GM21786 (cell line): ENCODE measurements at regions not wholly inside any gene's neighbourhood (a gene's known extent, or its start where the extent isn't known, plus 50 kb on each side); places are given as distances from the start of the nearest gene placed in this dataset.
"Not testable (repeated sequence)": the region's sequence is repeated elsewhere in the genome, so short reads cannot be mapped to it uniquely, and the experiment has no call there.

Experiments used
- ATAC-seq: cut with Tn5 transposase; IDR thresholded peaks from one replicate; pipeline ENCODE4 v1.9.1; 2021; ENCODE audit not compliant: unreplicated experiment

DNA sequence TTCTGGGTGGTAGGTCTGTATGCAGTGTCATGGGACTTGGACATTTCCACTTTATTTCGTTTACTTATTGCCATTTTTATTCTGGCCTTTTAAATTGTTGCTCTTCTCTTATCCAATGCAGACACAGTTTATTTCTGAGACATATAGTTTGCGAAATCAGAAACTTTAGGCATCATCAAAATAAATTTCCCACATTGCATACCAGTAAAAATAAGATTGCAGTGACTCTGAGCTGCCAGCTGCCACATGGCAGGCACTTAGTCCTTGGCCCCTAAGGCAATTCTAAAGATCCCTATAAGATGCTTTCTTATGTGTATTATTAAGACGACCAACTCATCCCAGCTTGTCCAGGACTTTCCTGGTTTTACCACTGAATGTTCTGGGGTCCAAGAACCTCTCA lies 81.8 kb upstream of the ANKRD1 start:
- no peak for ATAC-seq

DNA sequence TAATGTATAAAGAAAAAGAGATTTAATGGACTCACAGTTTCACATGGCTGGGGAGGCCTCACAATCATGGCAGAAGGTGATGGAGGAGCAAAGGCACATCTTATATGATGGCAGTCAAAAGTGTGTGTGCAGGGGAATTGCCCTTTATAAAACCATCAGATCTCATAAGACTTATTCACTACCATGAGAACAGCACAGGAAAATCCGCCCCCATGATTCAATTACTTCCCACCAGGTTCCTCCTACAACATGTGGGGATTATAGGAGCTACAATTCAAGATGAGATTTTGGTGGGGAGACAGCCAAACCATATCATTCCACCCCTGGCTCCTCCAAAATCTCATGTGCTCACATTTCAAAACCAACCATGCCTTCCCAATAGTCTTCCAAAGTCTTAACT lies 82.5 kb upstream of the ANKRD1 start:
- not testable (repeated sequence) for ATAC-seq

- not testable (repeated sequence) for ATAC-seq
These were observed 84.4 kb upstream of the ANKRD1 start for GRCh38 chr10:91005276-91005675.

- ATAC-seq = no peak
These were observed 85.3 kb upstream of the ANKRD1 start for GRCh38 chr10:91006001-91006751.

DNA sequence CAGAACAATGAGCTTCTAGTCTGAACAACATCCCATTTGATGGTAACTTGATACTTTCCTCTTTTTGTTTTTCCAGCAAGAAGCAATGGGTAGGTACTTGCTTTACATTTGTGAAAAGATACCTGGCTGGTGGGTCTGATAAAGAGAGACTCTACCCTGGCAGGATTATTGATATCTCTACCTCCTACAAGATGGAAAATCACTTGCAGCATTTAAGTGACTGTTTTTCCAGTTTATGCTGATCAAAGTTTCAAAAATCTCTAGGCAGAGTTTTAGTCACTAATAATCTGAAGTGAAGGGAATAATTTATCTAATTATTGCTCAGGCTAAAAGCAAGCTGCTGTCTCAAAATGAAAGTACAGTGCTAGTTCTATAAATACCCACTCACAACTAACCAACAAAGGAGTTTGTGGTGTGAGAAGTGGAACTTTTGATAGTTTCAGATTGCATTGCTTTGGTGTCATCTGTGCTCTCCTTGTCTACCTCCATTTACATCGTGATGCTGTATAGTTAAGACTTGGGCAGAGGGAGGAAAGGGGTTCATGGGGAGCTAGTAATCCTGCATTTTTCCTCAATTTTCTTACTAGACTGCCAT lies 86.0 kb upstream of the ANKRD1 start:
- ATAC-seq = peak; percentile 90

- ATAC-seq = no peak
These were observed 86.8 kb upstream of the ANKRD1 start for GRCh38 chr10:91007655-91008054.

- ATAC-seq = no peak
These were observed 88.2 kb upstream of the ANKRD1 start for GRCh38 chr10:91009121-91009520.

GRCh38 chr10:91010952-91011351 lies 90.1 kb upstream of the ANKRD1 start:
- no peak for ATAC-seq

DNA sequence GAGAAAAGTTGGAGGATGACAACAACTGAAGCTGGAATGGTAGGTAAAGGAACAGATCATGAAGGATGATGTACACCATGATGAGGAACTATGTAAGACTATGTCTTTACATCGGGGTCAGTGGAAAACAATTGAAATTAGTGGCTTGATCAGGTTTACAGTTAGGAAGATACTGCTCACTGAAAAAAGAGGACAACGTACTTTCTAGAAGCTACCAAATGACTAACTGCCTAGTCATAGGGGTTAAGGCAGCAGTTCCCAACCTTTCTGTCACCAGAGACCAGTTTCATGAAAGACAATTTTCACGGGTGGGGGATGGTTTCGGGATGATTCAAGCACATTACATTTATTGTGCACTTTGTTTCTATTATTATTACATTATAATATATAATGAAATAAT lies 91.6 kb upstream of the ANKRD1 start:
- ATAC-seq = no peak

GRCh38 chr10:91013985-91014384 lies 93.1 kb upstream of the ANKRD1 start:
- ATAC-seq = no peak

GRCh38 chr10:91017198-91017597 lies 96.3 kb upstream of the ANKRD1 start:
- no peak for ATAC-seq

GRCh38 chr10:91021901-91022300 lies 101.0 kb upstream of the ANKRD1 start:
- ATAC-seq = no peak

GRCh38 chr10:91022390-91022789 lies 101.5 kb upstream of the ANKRD1 start:
- no peak for ATAC-seq

DNA sequence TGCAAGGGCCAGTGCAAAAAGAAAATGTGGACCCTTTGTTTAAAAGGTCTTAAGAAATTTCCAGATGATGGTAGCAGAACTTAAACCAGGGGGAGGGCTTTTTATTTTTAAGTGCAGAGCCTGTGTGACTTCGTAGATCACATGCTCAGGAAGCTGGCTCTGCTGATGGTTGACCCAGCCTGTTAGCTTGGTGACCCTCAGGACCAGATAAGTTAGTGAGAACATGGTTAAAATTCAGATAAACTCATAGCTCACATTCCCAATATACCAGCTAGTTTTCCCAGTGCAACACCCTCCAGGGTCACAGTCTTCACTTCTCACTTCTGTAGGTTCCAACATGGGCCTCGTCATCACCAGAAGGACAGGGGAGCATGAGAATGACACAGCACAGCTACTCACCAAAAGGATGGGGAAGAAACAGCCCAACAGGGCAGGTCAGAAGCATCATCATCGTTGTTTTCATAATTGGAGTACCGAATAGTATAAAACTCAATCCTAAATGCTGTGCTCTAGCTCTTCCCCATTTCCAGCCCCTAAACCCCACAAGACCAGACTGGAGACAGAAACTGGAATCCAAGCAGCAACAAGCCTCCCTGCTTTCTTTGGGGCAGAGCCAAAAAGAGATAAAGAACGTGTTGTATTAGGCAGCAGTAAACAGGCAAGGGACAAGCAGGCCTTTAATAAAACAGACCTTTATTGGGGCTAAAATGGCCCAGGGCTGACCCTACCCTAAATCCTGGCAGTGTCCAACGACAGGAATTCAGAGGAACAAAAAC lies 102.2 kb upstream of the ANKRD1 start:
- no peak for ATAC-seq

DNA sequence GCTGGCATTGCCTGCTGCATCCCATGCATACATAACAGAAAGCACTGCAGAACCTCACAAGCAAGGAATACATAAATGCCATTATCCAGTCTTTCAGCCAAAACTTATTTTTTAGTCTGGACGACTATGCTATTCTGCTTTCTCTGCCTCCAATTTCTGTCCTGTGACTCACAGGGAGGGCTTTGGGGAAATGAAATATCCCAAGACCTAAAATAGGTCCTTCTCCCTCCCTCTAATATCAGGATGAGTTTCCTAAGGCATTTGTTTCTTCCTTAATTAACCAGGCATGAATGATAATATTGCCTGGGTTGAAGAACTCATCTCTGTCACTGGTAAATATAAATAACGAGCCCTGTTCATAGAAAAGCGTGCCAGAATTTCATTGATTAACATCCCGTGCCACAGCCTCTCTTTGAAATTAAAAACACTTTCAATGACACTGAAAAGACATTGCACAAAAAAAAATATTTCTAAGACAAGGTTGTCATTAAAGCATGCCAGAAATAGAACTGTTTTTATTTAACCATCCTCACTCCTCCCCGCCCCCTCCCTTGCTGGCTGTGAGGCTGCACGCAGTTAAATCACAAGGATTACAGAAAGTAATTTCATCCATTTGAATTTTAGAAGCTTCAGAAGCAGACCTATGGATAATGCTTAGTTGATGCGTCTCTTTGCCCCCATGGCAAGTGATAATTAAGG lies 103.0 kb upstream of the ANKRD1 start:
- ATAC-seq = no peak

GRCh38 chr10:91024541-91024940 lies 103.7 kb upstream of the ANKRD1 start:
- no peak for ATAC-seq

GRCh38 chr10:91032611-91033206 lies 111.8 kb upstream of the ANKRD1 start:
- no peak for ATAC-seq

- no peak for ATAC-seq
These were observed 112.5 kb upstream of the ANKRD1 start for GRCh38 chr10:91033324-91033950.

DNA sequence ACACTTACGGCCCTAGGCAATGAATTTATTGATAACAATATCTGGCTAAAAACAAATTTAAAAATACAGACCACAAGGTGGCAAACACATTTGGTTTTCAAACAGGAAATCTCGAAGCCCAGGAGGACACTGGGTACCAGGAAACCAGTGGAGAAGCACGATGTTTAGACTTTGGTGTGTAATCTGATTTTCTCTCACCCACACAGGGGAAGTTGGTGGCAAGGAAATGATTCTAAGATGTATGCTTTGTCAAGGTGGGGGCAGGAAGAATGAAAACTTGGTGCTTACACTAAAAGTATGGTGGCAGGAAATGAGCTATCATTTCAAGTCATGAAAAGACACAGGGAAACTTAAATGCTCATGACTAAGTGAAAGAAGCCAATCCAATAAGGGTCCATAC lies 113.2 kb upstream of the ANKRD1 start:
- no peak for ATAC-seq

DNA sequence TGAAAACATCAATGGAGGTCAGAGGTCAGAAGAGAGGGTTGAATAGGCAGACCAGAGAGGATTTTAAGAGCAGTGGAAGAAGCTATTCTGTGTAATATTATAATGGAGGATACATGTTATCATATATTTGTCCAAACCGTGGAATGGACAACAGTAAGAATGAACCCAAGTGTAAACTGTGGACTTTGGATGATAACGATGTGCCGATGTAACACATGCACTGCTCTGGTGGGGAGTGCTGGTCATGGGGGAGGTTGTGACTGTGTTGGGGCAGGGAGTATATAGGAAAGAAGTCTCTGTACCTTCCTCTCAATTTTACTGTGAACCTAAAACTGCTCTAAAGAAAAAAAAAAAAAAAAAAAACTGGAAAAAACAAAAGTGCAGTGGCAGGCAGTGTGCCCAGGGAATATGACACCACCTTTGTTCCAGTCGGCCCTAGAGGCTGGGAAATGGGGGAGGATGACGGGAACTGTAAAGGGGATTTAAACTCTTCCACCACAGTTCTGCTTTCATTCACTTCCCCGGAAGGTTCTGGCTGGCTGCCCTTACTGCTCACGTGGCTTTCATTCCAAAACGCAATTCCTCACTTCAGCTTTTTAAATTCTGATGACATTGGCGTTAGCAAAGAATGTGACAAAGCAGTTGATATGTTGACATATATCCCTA lies 113.7 kb upstream of the ANKRD1 start:
- ATAC-seq = no peak
